ENCODE measurements at regions not wholly inside any gene's neighbourhood (a gene's known extent, or its start where the extent isn't known, plus 50 kb on each side); places are given as distances from the start of the nearest gene placed in this dataset.

DNA sequence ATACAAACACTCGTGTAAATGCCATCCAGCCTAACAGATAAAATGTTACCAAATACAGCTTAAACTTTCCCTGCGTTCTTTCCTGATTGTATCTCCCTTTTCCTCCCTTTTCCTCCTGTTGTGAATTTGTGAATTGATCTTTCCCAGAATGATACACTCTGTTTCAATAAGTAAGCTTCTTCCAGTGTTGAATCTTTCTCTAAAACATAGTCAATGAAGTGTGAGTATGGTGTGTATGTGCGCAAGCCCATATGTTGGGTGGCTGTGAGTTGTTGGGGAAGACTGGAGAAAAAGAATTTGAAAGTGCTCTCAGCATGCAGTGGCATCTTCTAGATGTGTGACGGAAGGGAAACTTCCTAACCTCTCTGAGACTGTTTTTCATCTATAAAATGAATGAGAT is 143.1 kb upstream of the KLF4 start:
- in situ Hi-C loops (cut with MboI; ENCODE audit: low sequenced_read_pairs): no loop called here

DNA sequence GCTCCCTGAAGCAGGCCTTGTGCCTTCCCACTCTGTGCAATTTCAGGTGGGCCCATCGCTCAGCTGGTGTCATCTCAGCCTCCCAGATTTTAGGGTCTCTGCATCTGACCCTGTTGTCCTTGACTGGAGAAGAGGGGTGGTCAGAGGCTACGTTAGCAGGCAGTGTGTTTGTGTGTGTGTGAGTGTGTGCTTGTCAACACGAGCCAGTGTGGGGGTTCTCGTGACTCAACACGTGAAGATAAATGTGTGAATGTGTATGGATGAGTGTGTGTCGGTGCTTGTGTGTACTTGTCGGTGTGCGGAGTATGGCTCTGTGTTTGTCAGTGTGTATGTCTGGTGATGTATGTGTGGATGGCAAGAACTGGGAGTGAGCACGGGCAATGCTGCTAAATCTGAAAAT is 142.6 kb upstream of the KLF4 start:
- in situ Hi-C loops (cut with MboI; ENCODE audit: low sequenced_read_pairs): no loop called here

DNA sequence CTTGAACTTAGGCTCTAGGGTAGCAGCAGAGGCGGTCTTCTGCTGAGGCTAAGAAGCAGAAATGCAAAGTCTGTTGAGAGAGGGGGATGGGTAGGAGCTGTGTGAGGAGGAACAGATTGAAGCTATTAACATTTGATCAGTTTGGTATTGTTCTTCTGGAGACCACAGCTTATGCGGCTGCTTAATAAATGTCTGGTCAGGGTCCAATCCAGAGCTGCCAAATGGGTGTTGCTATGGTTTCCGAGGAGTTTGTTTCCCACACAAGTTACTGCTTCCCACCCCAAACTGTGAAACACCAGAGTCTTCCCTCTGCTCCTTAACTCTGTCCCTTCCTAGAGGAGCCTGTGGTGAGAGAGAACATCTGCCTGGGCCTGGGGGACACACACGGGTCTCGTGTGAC is 142.2 kb upstream of the KLF4 start:
- in situ Hi-C loops (cut with MboI; ENCODE audit: low sequenced_read_pairs): no loop called here

DNA sequence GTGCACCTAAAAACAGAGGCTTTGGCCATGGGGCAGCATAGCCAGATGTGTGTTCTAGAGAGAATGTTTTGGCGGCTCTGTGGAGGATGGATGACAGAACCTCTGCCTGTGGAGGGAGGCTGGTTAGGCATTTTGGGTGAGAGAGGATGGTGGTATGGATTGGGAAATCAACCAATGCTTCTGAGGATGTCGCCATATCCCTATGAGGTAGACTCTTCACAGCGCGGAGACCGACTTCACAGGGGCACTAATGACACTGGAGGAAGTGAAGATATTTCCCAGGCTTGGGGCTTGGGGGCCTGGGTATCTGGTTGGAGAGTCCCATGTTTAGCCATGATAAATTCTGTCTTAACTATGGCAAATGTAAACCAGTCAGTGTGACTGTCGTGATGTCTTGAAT is 140.6 kb upstream of the KLF4 start:
- in situ Hi-C loops (cut with MboI; ENCODE audit: low sequenced_read_pairs): no loop called here

DNA sequence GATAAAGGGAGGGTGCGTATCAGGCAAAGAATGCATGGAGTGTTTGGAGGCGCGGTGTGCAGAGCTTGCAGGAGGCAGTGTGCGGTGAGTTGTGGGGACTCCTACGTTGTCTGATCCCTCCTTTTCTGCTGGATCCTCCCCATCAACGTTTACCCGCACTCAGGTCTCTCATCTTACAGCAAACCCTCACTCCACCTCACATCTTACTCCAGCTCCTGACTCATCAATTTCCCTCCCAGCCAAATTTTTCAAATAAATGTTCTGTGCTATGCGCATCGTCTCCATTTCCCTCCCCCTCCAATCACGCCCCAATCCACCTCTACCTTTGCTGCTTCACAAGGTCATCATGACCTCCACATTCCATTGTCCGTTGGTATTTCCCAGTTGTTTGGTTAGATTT is 138.9 kb upstream of the KLF4 start:
- in situ Hi-C loops (cut with MboI; ENCODE audit: low sequenced_read_pairs): no loop called here

DNA sequence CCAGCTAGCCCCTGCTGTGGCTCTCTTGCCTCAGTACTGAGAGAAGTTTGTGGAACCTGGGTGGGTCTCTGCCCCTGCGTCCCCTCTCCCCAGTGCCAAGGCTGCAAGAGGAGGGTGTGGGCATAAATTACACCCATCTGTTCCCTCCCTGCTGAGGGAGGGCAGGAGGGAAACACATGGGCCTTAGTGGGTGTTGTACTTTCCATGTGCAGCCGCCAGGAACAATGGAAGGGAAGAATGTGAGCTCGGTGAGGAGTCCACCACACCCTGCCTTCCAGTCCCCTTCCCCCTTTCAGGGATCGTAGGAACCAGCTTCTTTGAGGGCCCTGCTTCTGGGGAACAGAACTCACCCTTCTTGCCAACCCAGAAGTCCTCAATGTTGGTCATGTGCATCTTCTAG is 138.2 kb upstream of the KLF4 start:
- in situ Hi-C loops (cut with MboI; ENCODE audit: low sequenced_read_pairs): no loop called here

DNA sequence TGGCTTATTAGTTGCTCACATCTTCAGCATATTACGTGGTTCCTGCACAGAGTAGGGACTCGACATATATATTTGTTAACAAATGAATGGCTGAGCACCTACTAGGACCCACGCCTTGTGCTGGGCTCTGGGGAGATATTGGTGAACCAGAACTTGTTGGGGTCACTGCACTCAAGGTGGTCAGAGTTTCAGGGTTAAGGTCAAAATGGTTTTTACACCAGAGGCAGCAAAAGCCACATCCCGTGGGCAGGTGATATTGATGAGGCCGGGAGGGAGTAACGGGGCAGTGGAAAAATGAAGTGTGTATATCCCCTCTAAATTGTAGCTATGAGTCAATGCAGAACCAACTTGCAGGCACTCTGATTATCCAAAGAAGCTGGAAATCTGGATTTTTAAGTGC is 136.5 kb upstream of the KLF4 start:
- in situ Hi-C loops (cut with MboI; ENCODE audit: low sequenced_read_pairs): no loop called here

DNA sequence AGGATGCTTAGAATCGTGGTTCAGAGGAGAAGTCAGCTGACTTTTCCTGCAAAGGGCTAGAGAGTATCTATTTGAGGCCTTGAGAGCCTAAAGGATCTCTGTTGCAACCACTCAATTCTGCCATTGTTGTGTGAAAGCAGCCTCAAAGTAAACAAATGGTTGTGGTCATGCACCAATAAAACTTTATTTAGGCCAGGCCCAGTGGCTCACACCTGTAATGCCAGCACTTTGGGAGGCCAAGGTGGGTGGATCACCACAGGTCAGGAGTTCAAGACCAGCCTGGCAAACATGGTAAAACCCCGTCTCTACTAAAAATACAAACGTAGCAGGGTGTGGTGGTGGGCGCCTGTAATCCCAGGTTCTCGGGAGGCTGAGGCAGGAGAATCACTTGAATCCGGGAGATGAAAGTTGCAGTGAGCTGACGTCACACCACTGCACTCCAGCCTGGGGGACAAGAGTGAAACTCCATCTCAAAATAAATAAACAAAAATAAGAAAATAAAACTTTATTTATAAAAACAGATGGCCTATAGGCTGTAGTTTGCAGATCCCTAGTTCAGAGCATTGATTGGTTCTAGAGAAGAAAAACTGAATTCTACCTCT is 135.9 kb upstream of the KLF4 start:
- in situ Hi-C loops (cut with MboI; ENCODE audit: low sequenced_read_pairs): no loop called here

DNA sequence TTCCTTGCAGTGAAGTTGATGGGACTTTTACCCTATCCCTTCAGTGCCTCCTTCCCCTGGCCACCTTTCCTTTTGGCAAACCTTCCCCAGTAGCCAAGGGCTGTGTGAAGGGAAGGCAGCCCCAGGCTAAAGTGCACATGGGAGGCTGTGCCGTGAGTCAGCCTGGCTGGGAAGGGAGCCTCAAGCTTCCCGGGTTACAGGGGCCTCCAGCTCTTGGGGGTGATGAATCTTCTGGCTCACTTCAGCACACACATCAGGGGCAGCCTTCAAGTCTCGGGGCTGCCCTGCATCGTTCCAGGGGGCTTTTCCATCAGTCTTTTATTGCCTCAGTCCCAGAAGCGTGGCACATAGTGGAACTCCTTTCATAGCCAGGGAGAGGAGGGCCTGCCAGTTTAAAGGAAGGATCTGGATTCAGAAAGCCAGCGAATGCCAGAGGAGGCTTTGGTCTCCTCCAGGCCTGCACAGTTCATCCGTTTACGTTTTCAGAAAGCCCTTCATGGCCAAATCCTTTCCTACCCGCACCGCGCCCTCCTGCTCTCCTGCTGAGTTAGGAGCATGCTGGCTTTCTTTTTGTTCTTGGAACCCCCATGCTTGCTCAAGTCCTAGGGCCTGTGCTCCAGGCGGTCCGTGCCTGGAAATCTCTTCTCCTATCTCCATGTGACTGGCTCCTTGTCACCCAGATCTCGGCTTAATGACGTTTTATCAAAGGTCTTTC is 134.8 kb upstream of the KLF4 start:
- in situ Hi-C loops (cut with MboI; ENCODE audit: low sequenced_read_pairs): no loop called here

DNA sequence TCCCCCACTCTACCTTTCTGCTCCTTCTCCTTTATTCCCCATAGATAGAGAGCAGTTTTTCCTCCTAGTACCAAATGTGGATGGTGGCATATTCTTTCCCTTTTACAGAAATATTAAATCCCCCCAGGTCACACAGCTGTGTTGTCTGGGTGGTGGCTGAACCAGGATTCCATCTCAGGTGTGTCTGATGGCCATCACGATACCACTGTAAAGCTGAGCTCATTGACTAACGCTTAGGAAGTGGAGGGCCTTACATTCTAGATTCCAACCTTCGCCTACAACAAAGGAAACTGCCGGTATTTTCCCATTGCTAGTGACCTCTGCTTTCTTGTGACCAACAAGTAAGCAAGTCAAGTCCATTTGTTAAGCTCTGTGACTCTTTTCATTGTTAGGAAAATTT is 131.9 kb upstream of the KLF4 start:
- in situ Hi-C loops (cut with MboI; ENCODE audit: low sequenced_read_pairs): no loop called here

DNA sequence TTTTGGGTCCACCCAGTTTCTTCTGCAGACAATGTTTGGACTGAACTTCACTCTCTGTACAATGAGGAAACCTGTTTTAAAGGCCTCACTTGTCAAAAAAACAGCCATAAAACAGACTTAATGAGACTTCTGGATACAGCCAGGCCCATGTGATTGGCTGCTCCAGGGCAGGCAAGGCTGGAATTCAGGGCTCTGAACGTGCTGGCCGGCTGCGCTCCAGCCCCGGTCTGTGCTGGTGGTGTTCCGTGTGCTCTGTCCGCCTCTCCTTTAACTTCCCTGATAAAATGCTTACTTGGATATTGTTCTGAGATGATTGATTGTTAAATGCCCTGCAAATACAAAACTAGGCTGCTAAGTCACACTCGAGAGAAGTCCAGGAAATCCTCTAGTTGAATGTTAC is 131.2 kb upstream of the KLF4 start:
- in situ Hi-C loops (cut with MboI; ENCODE audit: low sequenced_read_pairs): no loop called here

DNA sequence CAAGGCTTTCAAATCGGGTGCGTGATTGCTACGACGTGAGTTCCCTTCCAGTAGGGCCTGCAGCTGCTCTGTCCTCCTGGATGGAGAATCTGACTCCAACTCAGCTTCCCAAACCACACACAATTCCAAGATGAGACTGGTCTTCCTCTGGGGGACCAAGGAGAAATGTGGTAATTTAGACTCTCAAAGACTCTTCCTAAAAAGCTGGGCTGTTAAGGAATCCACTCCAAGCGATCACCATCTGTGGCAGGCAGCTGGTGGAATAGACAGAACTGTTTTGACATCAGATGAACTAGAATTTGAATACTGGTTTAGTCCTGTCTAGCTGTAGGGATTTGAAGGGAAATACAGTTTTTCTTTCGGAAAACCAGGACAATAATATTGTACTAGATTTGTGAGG is 130.7 kb upstream of the KLF4 start:
- in situ Hi-C loops (cut with MboI; ENCODE audit: low sequenced_read_pairs): no loop called here

DNA sequence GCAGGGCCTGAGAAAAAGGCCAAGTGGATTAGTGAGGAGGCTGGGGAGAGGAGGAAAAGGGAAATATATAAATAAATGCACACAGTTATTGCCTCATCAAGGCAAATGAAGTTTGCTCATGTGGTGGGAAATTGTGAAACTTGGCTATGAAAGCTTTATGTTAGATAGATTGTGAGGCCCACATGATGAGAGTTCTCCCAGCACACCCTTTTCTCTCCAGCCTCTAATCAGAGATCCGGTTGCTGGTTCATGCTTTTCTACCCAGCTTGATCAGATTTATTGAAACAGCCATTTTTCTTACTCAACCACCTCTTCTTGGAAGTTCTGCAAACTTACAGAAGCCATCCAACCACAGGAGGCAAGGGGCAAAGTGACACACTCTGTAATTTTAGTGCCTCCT is 125.8 kb upstream of the KLF4 start:
- in situ Hi-C loops (cut with MboI; ENCODE audit: low sequenced_read_pairs): no loop called here

DNA sequence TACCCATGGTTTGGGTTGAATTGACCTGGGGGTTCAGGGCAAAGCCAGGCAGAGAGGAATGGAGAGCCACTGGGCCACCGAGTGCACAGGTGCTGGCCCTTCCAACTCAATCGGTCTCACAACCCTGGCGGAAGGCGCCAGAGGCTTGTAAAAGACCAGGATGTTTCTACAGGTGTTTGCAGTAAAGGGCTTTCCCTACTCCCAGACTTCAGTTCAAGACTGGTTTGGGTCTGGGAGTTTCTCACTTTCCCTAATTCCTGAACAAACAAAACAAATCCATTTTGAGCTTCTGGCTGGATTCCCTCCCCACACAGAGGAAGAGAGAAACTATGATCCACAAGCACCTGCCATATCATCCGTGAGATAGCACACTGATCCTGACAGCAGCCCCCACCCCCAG is 125.2 kb upstream of the KLF4 start:
- in situ Hi-C loops (cut with MboI; ENCODE audit: low sequenced_read_pairs): no loop called here

DNA sequence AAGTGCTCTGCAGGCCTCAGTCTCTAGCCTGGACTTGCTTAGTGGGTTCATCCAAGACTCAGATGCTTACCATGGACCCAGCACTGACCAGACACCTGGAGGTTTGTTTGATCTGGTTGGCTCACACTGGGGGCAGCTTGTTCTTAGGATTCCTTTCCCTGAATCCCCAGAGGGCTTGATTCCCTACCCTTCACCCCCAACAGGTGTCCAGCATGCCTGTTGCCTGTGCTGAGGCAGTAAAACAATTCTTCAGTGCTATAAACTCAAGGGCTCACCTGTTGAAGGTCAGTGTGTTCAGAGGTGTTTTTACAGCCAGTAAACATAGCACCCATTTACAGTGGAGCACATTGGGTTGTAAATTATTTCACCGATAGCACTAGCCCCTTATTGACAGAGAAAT is 123.8 kb upstream of the KLF4 start:
- in situ Hi-C loops (cut with MboI; ENCODE audit: low sequenced_read_pairs): no loop called here

DNA sequence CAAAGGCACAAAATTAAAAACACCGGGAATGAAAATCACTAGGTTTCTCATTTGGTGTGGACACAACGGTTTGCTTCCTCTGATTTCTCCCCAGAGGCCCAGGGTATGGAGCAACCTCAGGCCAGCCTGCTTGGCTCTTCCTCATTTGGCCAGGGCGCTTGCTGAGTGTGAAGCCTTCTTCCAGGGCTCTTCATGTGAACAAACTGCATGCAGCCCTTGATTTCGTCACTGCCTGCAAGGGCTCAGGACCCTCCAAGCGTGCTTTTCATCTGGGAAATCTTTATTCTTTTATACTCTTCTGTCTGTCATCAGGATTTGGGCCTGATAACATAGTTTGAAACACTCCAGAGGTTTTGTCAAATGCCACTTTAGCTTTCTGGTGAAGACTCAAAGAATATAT is 122.6 kb upstream of the KLF4 start:
- in situ Hi-C loops (cut with MboI; ENCODE audit: low sequenced_read_pairs): no loop called here

DNA sequence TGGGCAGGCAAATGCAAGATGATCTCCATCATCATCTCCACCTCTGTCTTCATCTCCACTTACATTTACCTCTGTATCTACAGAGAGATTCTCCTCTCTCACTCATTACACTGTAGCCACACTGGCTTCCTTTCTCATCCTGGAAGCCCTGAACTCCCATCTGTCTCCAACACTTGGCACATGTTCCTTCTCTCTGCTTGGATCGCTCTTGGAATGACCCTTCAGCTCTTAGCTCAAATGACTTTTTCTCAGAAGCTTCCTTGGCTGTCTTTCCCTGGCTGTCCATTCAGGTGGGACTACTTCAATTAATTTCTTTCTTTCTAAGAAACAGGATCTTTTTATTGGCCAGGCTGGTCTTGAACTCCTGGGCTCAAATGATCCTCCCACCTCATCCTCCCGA is 120.0 kb upstream of the KLF4 start:
- in situ Hi-C loops (cut with MboI; ENCODE audit: low sequenced_read_pairs): no loop called here

DNA sequence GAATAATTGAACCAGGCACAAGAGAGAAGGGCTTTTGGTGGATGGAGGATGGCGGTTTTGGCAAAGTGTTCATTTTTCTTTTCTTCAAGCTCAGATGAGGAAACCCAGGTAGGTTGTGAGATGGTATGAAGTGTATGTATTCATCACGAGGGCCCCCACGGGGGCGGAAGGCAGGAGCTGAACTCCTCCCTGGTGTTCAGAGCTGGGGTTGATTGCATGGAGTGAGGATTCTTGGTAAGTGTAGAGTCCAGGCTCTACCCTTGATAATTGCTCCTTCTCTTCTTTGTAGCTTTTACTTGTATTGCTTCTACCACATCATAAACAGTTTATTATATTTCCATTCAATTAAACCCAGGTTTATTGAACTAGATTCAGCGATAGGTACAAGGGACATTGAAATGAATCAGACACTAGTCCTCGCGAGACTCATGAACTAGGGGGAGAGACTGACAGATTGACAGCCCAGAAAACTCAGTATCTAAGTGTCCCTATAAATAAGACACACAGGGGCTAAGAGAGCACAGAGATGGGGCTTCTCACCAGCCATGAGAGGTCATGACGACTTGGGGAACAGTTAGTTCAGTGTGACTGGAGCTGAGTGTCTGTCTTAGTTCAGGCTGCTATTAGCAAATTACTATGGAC is 116.7 kb upstream of the KLF4 start:
- in situ Hi-C loops (cut with MboI; ENCODE audit: low sequenced_read_pairs): no loop called here

DNA sequence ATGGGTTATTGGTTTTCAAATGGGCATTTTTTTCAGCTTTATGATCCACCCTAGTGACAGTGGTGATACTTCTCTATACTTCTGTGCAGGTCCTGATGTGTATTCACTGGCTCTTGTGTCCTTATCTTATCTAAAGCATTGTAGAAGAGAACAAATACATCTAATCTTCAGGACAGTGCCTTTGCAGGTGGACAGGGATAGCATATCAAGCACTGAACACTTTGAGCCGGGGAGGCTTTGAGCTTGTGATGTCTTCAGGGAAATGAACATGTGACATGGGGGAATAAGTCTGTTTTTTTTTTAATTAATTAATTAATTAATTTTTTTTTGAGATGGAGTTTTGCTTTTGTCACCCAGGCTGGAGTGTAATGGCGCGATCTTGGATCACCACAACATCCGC is 115.5 kb upstream of the KLF4 start:
- in situ Hi-C loops (cut with MboI; ENCODE audit: low sequenced_read_pairs): no loop called here

DNA sequence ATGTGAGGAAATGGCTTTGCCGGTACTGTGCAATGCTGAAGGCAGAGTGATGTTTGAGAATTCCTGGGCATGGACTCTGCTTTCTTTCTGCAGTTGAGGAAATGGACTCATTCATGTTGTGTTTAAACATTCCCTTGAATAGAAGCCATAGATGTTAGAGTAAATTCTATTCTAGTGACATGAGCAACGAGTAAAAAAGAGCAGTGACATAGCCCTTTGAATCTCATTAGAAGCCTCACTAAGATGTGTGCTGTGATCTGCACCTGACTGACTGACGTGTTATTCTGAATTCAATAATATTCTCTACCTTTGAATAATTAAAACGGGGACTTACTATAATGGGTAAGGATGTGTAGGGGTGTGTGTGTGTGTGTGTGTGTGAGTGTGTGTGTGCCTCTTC is 113.7 kb upstream of the KLF4 start:
- in situ Hi-C loops (cut with MboI; ENCODE audit: low sequenced_read_pairs): no loop called here

DNA sequence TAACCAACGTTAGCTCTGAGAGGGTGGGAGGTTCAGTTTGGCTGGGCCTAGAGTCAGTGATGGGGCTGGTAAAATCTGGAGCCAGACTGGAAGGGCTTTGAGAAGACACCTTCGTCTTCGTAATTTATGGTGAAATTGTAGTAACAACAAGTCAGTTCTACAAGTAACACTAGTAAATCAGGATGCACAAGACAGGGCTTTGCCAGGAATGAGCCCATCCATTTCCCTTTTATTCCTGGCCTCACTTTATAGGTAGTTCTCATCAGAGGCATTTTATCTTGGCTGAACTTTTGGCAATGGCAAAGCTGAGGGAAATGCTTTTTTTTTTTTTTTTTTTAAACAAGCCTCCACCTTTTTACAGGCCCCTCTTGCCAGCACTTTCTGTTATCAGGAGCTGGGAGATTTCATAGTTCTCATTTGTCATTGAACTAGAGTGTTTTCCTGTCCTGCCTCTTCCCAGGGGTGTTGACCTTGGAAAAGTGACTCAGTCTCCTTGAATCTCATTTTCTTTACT is 110.5 kb upstream of the KLF4 start:
- in situ Hi-C loops (cut with MboI; ENCODE audit: low sequenced_read_pairs): no loop called here

DNA sequence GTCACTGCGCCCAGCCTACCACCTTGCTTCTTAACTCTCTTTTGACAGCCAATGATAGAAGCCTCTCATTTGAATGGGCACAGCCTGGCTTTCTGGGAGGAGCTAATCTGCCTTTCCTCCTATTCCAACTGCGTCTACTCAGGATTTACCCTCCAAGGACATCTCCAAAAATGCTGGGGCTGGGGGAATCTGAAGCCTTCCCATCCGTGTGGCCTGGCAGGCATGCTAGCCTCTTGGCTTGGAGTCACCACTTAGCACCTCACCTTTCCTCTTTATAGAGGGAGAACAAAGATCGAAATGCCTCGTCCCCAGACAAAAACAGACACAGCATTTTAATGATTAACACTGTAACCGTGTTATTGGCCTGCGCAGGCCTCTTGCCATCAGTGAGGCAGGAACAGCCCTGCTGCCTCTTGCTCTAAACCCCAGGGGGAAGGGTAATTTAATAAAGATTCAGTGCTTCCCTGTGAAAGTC is 108.2 kb upstream of the KLF4 start:
- in situ Hi-C loops (cut with MboI; ENCODE audit: low sequenced_read_pairs): no loop called here
